ENCODE measurements at regions not wholly inside any gene's neighbourhood (a gene's known extent, or its start where the extent isn't known, plus 50 kb on each side); places are given as distances from the start of the nearest gene placed in this dataset.

DNA sequence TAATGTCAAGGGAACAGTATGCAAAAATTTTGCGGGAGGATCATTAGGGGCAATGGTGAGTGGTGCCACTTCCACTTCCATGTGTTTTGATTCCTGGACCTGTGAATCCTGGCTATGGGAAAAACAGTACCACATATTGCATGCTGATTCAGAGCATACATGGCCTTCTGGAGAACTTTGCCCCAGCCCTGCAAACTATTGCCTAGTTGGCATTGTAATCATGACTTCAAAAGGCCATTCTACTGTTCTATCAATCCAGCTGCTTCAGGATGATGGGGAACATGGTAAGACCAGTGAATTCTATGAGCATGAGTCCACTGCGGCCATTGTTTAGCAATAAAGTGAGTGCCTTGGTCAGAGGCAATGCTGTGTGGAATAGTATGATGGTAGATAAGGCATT, 75.3 kb upstream of the ZC3H15 start:
- TF ChIP-seq, protein P1, sequence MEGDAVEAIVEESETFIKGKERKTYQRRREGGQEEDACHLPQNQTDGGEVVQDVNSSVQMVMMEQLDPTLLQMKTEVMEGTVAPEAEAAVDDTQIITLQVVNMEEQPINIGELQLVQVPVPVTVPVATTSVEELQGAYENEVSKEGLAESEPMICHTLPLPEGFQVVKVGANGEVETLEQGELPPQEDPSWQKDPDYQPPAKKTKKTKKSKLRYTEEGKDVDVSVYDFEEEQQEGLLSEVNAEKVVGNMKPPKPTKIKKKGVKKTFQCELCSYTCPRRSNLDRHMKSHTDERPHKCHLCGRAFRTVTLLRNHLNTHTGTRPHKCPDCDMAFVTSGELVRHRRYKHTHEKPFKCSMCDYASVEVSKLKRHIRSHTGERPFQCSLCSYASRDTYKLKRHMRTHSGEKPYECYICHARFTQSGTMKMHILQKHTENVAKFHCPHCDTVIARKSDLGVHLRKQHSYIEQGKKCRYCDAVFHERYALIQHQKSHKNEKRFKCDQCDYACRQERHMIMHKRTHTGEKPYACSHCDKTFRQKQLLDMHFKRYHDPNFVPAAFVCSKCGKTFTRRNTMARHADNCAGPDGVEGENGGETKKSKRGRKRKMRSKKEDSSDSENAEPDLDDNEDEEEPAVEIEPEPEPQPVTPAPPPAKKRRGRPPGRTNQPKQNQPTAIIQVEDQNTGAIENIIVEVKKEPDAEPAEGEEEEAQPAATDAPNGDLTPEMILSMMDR (IDR thresholded peaks at IDR 0.05): no peak
- no peak for TF ChIP-seq POLR2A (IDR thresholded peaks at IDR 0.05)
